ENCODE measurements at regions not wholly inside any gene's neighbourhood (a gene's known extent, or its start where the extent isn't known, plus 50 kb on each side); places are given as distances from the start of the nearest gene placed in this dataset.
A peak's percentile ranks its signal among the peaks of the same experiment; 100 is the strongest.

- H3K27ac ChIP-seq (ENCODE audit: low read length), result no peak overlapping the region
- H4K20me1 ChIP-seq (ENCODE audit: insufficient read depth, low read length), result no peaks in the 10 kb centered on the region
- H2AFZ ChIP-seq (ENCODE audit: low read depth, low read length), result no peak overlapping the region
- no peaks in the 10 kb centered on the region for H3K9me3 ChIP-seq (ENCODE audit: insufficient read depth, low read length)
- no peaks in the 10 kb centered on the region for H3K4me1 ChIP-seq (ENCODE audit: low read length)
- no peaks in the 10 kb centered on the region for H3K36me3 ChIP-seq (replicated peaks; ENCODE audit: low read depth, low read length)
- no peak overlapping the region for H3K4me2 ChIP-seq (ENCODE audit: low read length)
- H3K79me2 ChIP-seq (ENCODE audit: low read length), result no peaks in the 10 kb centered on the region
- TF ChIP-seq EZH2phosphoT487 (IDR thresholded peaks at IDR 0.05; ENCODE audit: low read depth) (no peak), CTCF (IDR thresholded peaks at IDR 0.05; ENCODE audit: low read depth, low read length) (no peak)
- H3K27me3 ChIP-seq (ENCODE audit: low read depth, low read length), result no peaks in the 10 kb centered on the region
- no peak overlapping the region for H3K4me3 ChIP-seq (ENCODE audit: low read length)
- H3K9ac ChIP-seq (ENCODE audit: low read length), result no peak overlapping the region
Measured at GRCh38 chr5:27700526-27700925, 662.1 kb upstream of the CDH9 start.

- no peak for TF ChIP-seq EZH2phosphoT487 (IDR thresholded peaks at IDR 0.05; ENCODE audit: low read depth)
- TF ChIP-seq CTCF (IDR thresholded peaks at IDR 0.05; ENCODE audit: low read depth, low read length), result peak; percentile 34
Measured at GRCh38 chr5:27682600-27682999, 644.2 kb upstream of the CDH9 start.

DNA sequence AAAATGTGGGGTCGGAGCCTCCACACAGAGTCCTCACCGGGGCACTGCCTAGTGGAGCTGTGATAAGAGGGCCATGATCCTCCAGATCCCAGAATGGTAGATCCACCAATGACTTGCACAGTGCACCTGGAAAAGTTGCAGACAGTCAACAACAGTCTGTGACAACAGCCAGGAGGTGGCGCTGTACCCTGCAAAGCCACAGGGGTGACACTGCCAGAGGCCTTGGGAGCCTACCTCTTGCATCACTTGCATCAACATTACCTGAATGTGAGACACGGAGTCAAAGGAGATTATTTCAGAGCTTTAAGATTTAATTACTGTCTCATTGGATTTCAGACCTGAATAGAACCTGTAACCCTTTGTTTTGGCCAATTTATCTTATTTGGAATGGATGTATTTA, 614.1 kb upstream of the CDH9 start:
- Histone ChIP-seq H3K4me3 (ENCODE audit: low read length) (no peak overlapping the region), H4K20me1 (ENCODE audit: insufficient read depth, low read length) (no peaks in the 10 kb centered on the region), H3K9ac (ENCODE audit: low read length) (no peak overlapping the region), H2AFZ (ENCODE audit: low read depth, low read length) (no peak overlapping the region), H3K27ac (ENCODE audit: low read length) (no peak overlapping the region), H3K79me2 (ENCODE audit: low read length) (no peaks in the 10 kb centered on the region), H3K27me3 (ENCODE audit: low read depth, low read length) (no peaks in the 10 kb centered on the region), H3K4me1 (ENCODE audit: low read length) (no peaks in the 10 kb centered on the region), H3K36me3 (replicated peaks; ENCODE audit: low read depth, low read length) (no peaks in the 10 kb centered on the region), H3K4me2 (ENCODE audit: low read length) (no peak overlapping the region), H3K9me3 (ENCODE audit: insufficient read depth, low read length) (no peaks in the 10 kb centered on the region)
- peak; percentile 13; the same call in 1 of the 2 replicates for TF ChIP-seq CTCF (IDR thresholded peaks at IDR 0.05; ENCODE audit: low read depth, low read length)
- no peak for TF ChIP-seq EZH2phosphoT487 (IDR thresholded peaks at IDR 0.05; ENCODE audit: low read depth)

More at GRCh38 chr5:27682600-27682999, 644.2 kb upstream of the CDH9 start:
- Histone ChIP-seq H3K27ac (ENCODE audit: low read length) (no peak overlapping the region), H3K27me3 (ENCODE audit: low read depth, low read length) (no peaks in the 10 kb centered on the region), H3K9me3 (ENCODE audit: insufficient read depth, low read length) (no peaks in the 10 kb centered on the region), H3K9ac (ENCODE audit: low read length) (no peak overlapping the region), H3K4me2 (ENCODE audit: low read length) (no peak overlapping the region), H3K79me2 (ENCODE audit: low read length) (no peaks in the 10 kb centered on the region), H3K4me1 (ENCODE audit: low read length) (no peaks in the 10 kb centered on the region), H2AFZ (ENCODE audit: low read depth, low read length) (no peak overlapping the region), H3K4me3 (ENCODE audit: low read length) (no peak overlapping the region), H4K20me1 (ENCODE audit: insufficient read depth, low read length) (no peaks in the 10 kb centered on the region), H3K36me3 (replicated peaks; ENCODE audit: low read depth, low read length) (no peaks in the 10 kb centered on the region)

DNA sequence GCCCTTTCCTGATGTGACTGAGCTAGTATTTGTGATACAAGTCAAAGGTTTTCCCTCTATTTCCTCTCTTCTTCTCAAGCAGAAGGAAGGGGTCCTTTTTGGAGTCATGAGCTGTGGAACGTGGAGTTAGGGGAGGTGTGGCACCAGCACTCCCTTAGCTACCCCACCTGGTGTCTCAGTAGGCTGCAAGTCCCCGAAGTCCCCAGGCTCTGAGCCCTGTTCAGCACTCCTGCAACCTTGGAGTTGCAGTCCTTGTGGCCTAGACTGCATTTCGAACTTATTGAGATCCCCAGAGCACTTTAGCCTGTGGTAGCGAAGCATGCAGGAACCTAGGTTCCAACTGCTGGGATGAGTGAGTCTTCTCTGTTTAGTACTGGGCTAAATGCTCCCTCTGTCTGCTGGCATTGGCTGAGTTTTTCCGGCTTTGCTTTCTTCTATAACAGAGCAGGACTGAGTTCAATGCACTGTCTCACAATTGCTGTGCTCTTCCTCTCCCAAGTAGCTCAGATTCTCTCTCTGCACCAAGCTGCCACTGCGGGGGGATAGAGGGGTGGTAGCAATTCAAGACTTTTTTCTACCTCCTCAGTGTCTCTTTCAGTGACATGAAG, 600.7 kb upstream of the CDH9 start:
- H2AFZ ChIP-seq (ENCODE audit: low read depth, low read length), result peak overlapping the region; percentile 65
- H3K4me1 ChIP-seq (ENCODE audit: low read length), result no peaks in the 10 kb centered on the region
- TF ChIP-seq CTCF (IDR thresholded peaks at IDR 0.05; ENCODE audit: low read depth, low read length) (no peak), EZH2phosphoT487 (IDR thresholded peaks at IDR 0.05; ENCODE audit: low read depth) (no peak)
- no peak overlapping the region for H3K4me3 ChIP-seq (ENCODE audit: low read length)
- no peaks in the 10 kb centered on the region for H3K79me2 ChIP-seq (ENCODE audit: low read length)
- H3K9ac ChIP-seq (ENCODE audit: low read length), result no peak overlapping the region
- no peaks in the 10 kb centered on the region for H4K20me1 ChIP-seq (ENCODE audit: insufficient read depth, low read length)
- H3K36me3 ChIP-seq (replicated peaks; ENCODE audit: low read depth, low read length), result no peaks in the 10 kb centered on the region
- H3K9me3 ChIP-seq (ENCODE audit: insufficient read depth, low read length), result no peaks in the 10 kb centered on the region
- H3K27me3 ChIP-seq (ENCODE audit: low read depth, low read length), result no peaks in the 10 kb centered on the region
- no peak overlapping the region for H3K4me2 ChIP-seq (ENCODE audit: low read length)
- H3K27ac ChIP-seq (ENCODE audit: low read length), result no peak overlapping the region

Measured in OCI-LY3 (cell line).